ENCODE measurements at regions not wholly inside any gene's neighbourhood (a gene's known extent, or its start where the extent isn't known, plus 50 kb on each side); places are given as distances from the start of the nearest gene placed in this dataset.

DNA sequence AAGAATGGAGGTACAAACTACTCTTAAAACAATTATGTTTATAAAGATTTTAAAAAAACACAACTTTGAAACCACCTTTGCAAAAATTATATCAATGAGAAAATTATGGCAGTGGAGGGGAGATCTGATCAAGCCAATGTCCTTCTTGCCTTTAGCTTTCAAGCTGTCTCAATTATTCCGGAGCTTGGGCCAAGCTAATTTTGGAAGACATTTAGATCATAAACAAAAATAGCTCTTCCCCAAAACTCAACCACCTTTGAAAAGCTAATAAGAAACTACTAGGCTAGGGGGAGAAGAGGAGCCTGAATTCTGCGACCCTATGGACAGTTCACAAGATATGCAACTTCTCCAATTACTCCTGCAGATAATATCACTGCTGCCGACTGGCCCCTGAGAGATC, 263.3 kb downstream of the ICE1 start:
- no peak overlapping the region for H3K4me3 ChIP-seq (ENCODE audit: low read depth, low read length)
- in situ Hi-C loops (cut with HindIII; ENCODE audit: low sequenced_read_pairs): no loop called here
- DNase-seq (ENCODE audit: low read depth, low spot score): no peak
- TF ChIP-seq, protein P1, sequence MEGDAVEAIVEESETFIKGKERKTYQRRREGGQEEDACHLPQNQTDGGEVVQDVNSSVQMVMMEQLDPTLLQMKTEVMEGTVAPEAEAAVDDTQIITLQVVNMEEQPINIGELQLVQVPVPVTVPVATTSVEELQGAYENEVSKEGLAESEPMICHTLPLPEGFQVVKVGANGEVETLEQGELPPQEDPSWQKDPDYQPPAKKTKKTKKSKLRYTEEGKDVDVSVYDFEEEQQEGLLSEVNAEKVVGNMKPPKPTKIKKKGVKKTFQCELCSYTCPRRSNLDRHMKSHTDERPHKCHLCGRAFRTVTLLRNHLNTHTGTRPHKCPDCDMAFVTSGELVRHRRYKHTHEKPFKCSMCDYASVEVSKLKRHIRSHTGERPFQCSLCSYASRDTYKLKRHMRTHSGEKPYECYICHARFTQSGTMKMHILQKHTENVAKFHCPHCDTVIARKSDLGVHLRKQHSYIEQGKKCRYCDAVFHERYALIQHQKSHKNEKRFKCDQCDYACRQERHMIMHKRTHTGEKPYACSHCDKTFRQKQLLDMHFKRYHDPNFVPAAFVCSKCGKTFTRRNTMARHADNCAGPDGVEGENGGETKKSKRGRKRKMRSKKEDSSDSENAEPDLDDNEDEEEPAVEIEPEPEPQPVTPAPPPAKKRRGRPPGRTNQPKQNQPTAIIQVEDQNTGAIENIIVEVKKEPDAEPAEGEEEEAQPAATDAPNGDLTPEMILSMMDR (IDR thresholded peaks at IDR 0.05; ENCODE audit: low read depth, low read length): no peak

DNA sequence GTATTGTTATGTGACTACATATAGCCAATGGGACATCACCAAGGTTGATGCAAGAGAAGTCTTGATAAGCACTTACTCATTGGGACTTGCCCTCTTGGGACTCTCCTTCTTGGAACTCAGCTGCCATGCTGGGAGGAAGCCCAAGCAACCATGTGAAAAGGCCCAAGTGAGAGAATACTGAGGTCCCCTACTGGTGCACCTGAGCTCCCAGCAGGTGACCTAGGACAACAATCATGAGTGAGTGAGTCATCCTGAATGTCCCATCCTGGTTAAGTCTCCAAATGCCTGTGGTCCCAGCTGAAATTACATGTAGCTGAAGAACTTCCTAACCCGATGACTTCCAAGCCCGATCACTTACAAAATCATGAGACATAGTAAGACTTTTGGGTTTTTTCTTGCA, 260.7 kb downstream of the ICE1 start:
- DNase-seq (ENCODE audit: low read depth, low spot score): no peak
- H3K4me3 ChIP-seq (ENCODE audit: low read depth, low read length): no peak overlapping the region
- in situ Hi-C loops (cut with HindIII; ENCODE audit: low sequenced_read_pairs): no loop called here
- TF ChIP-seq, protein P1 (IDR thresholded peaks at IDR 0.05; ENCODE audit: low read depth, low read length): no peak

GRCh38 chr5:5678909-5679308, 256.4 kb downstream of the ICE1 start:
- no peak for DNase-seq (ENCODE audit: low read depth, low spot score)
- no peak overlapping the region for H3K4me3 ChIP-seq (ENCODE audit: low read depth, low read length)
- TF ChIP-seq, protein P1 (IDR thresholded peaks at IDR 0.05; ENCODE audit: low read depth, low read length): no peak

GRCh38 chr5:5677738-5678137, 255.3 kb downstream of the ICE1 start:
- TF ChIP-seq, protein P1 (IDR thresholded peaks at IDR 0.05; ENCODE audit: low read depth, low read length): no peak
- no peak overlapping the region for H3K4me3 ChIP-seq (ENCODE audit: low read depth, low read length)
- DNase-seq (ENCODE audit: low read depth, low spot score): no peak
- in situ Hi-C loops (cut with HindIII; ENCODE audit: low sequenced_read_pairs): no loop called here

More at GRCh38 chr5:5678909-5679308, 256.4 kb downstream of the ICE1 start:
- in situ Hi-C loops (cut with HindIII; ENCODE audit: low sequenced_read_pairs): no loop called here

DNA sequence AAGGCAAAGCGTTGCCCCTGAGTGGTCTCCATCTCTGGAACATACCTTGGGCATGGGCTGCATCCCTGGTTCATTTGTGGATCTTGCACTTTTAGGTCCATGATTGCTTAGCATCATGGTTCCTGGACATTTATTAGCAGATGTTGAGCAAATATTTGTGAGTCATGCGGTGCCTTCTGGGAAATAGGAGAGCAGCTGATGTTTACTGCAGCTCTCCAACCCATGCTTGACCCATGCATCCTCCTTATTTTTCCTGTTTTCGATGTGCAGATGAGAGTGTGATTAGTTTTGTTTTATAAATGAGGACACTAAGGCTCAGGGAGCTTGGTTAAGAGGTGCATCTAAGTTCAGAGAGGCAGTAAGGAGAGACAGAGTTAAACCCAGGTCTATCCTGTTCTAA, 253.7 kb downstream of the ICE1 start:
- TF ChIP-seq, protein P1 (IDR thresholded peaks at IDR 0.05; ENCODE audit: low read depth, low read length): no peak
- in situ Hi-C loops (cut with HindIII; ENCODE audit: low sequenced_read_pairs): no loop called here
- no peak overlapping the region for H3K4me3 ChIP-seq (ENCODE audit: low read depth, low read length)
- DNase-seq (ENCODE audit: low read depth, low spot score): no peak

GRCh38 chr5:5675511-5675910, 253.0 kb downstream of the ICE1 start:
- in situ Hi-C loops (cut with HindIII; ENCODE audit: low sequenced_read_pairs): no loop called here
- TF ChIP-seq, protein P1 (IDR thresholded peaks at IDR 0.05; ENCODE audit: low read depth, low read length): no peak
- DNase-seq (ENCODE audit: low read depth, low spot score): no peak
- no peak overlapping the region for H3K4me3 ChIP-seq (ENCODE audit: low read depth, low read length)

GRCh38 chr5:5671823-5672222, 249.3 kb downstream of the ICE1 start:
- TF ChIP-seq, protein P1 (IDR thresholded peaks at IDR 0.05; ENCODE audit: low read depth, low read length): no peak
- H3K4me3 ChIP-seq (ENCODE audit: low read depth, low read length): no peak overlapping the region
- in situ Hi-C loops (cut with HindIII; ENCODE audit: low sequenced_read_pairs): no loop called here

More at GRCh38 chr5:5671823-5672222, 249.3 kb downstream of the ICE1 start:
- DNase-seq (ENCODE audit: low read depth, low spot score): no peak

Data from astrocyte of the spinal cord (primary cell).